Bone marrow (tissue), 2 donors: ENCODE measurements at regions not wholly inside any gene's neighbourhood (a gene's known extent, or its start where the extent isn't known, plus 50 kb on each side); places are given as distances from the start of the nearest gene placed in this dataset.

Experiments used
- DNase-seq, 2 donors: peaks; one replicate each; lab custom pipeline; 2025; lab: John Stamatoyannopoulos, UW

DNA sequence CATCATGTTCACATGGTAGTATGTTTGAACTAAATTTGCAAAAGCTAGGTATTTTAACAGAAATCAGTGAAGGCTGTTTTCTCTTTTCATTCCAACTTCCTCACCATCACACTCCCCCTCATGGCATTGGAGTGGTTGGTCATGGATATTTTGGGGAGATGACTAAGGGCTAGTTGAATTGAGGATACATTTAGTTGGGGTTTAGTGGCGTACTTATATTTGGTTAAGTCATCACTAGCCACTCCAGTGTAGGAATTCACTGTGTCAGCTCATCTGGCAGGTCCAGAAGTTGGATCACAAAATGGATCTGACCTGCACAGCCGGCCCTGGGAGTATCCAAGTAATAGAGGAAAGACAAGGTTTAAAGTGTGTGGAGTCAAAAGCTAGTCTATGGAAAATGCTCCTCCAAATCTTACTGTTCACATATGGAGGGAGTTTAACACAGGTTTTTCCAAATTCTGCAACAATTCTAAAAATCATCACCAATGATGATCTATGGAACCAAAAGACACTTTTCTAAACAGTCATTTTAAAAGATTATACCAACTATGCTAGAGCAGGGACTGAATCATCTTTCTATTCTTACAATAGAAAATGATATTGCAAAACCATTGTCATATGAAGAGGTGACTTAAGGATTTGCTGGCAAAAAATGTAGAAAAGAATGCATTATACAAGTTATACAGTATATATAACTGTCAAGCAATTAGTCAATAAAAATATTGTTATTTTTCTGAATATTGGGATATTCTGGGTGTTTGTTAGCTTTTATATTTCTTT is 247.8 kb upstream of the PEX5L start:
- DNase-seq: no peak

DNA sequence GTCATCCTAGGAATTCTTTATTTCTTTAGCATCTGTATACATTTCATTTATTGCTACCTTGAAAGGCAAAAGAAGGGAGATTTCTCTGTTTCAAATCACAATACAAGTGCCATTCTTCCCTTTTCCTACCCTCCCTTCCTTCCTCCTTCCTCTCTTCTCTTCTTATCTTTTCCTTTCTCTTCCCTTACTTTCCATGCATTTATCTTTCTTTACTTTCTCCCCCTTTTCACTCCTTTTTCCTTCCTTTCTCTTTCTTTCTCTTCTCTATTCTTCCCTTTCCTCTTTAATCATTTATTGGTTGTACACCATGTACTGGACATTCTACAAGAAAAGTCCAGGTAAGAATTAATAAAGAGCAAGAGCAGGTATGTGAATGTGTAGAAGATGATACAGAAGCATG is 251.0 kb upstream of the PEX5L start:
- DNase-seq: no peak

DNA sequence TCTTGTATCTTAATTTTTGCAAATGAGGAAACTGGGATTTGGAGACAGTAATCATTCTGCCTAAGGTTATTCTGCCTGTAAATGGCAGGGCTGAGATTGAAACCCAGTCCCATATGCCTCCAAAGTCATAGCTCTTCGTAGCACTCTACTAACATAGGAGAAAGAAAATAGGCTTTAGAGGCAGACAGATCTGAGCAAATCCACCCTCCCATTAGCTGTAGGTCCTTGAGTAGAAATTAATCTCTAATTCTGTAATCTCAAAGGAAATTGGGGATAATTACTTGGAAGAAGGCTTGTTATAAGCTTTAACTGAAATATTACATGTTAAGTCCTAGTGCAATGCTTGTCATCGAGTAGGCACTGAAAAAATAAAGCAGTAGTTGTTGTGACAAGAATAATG is 252.1 kb upstream of the PEX5L start:
- DNase-seq: no peak

DNA sequence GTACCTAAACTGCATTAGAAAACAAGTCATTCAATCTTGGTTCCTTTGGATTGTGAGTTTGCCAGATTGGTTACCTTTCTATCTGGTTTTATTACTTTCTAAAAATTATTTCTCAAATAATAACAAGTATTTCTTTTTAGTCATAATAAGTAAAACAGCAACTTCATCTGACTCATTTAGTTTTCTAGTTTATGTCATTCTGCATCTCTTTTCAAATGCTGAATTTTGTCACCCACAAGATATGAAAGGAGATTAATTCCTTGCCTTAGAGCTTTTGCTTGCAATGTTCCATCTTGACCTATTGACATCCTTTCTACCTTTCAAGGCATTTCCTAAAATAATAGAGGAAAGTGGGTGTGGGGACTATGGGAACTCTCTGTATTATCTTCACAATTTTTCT is 253.6 kb upstream of the PEX5L start:
- no peak for DNase-seq

DNA sequence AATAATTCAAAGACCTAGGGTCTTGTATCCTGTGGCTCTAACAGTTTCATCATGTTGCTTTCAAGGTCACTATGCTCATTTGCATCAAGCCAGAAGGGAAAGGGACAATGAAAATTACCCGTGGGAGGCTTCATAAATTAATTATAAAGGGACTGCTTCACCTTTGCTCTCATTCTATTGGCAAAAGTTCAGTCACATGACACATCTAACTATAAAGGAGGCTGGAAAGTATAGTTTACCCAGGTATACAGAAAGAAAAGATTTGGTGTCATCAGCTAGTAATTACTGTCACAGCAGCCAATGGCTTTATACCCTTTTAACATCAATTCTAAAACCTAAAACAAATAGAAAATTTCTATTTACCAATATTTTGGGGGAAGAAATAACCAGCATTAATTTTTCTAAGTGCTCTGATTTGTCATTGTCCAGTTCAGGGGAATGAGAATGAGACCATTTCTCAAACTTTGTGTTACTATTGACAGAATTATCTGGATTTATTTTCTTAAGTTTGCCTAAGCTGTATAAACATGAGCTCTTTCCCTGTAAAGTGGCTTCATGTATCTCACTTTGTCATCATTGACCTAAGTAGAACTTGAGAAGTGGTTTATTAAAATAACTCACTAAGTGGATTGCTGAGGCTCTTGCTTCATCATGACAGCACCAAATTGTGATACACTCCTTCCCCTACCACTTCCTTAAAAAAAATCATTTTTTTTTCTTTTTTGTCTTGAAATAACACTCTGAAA is 257.7 kb upstream of the PEX5L start:
- DNase-seq: no peak

DNA sequence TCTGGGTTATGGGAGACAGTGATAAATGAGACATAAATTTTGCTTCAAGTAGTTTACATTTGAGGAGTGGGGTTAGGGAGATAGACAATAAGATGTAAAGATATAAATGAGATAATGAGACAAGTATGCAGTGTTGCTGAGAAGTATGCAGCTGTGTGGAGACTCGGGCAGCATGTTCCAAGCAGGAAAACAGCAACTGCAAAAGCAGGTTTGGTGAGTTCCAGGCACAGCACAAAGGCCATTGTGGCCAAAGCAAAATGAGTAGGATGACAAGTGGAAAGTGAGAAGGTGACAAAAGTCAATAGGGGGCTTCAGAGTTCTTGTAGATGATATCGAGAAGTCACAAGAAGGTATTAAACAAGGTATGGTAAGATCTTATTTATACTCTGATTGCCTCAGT is 259.1 kb upstream of the PEX5L start:
- no peak for DNase-seq

DNA sequence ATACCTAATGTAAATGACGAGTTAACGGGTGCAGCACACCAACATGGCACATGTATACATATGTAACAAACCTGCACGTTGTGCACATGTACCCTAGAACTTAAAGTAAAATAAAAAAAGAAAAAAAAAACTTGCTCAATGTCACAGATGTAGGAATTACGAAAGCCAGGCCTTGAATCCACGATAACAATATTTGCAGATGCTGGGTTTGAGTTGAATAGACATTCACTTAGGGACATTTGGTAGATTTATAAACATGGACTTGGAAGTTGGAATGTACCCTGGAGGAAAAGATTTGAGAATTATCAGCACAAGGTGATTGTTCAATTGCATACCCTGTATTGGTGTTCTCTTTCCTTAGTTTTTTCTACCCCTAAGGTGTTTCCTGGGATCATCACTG is 260.2 kb upstream of the PEX5L start:
- DNase-seq: no peak

DNA sequence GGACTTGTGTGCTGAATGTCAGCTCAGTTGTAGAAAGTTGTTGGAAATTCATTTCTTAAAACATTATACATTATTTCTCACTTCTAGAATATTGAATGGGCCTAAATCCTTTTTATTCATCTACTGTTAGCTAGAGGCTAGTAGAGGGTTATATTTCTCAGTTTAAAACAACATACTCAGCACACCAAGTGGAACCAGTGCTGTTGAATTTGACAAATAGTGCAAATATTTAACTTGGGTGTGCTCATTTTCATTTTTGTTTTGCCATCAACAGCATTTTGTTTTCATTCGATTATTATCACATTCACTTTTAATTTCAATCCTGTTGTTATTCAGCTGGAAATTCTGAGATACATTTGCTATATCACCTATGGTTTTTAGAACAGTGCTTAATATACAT is 269.4 kb upstream of the PEX5L start:
- DNase-seq: no peak

DNA sequence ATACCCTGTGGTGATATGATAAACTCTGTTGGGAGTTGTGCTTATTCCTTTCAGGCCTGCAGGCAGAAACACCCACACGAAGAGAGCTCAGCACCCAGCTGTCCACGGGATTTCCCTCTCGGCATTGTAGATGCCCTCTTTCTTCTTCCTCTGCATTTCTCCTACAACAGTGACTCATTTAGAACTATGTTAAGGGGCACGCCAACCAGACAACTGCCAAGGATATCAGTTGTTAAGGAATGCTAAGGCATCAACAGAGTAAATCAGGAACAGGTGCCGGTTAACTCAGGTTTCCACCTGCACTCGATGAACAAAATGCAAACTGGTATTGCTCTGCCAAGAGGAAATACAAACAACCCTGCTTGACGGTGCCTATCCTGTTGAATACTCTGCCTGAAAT is 270.0 kb upstream of the PEX5L start:
- no peak for DNase-seq

DNA sequence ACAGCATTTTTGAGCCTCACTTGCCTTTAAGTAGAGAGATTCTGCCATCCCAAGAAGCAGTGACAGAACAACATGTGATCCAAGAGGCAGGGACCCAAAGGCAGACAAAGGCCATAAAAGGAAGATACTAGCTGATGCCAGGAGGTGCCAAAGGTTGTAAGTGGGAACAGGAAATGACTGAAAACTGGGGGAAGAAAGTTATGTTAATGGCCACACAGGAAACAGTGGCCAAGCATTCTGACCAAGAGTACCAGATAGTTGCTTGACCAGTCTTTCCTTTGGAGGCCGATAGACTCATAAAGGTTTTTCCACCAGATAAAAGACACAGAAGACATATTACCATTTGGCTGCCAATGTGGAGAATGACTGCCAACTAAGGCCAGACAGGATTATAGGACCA is 274.5 kb upstream of the PEX5L start:
- DNase-seq: no peak

DNA sequence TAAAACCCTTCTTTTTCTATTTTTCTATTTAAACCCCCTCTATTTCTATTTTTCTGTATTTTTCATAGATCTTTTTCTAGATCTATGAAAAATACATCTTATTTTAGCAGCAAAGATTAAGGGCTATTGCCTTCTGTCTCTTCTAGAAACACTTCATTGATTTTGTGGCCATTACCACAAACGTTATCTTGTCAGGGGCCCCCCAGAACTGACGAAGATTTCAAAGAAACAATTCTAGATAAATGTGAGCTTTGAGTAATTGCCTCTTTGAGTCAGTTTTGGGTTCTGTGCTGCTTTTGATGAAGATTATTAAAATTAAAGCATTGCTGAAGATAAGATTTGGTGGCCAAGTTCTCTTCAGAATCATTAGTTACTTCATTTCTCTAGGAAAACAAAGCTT is 279.6 kb upstream of the PEX5L start:
- no peak for DNase-seq

DNA sequence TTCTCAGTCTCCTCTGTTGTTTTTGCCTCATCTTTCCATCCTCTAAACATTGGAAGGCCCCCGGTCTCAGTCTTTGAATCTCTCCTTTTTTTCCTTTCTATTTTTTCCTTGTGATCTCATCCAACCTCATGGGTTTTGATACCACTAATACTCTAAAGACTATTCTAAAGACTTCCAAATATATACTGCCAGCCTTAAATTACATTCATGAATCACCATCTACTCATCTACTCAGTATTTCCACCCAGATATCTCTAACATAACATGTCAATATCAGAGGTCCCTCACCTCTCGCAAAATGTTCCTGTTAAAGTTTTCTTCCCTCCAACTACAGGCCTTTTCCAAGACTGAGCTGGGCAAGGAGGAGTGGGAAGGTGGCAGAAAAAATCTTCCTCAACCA is 282.5 kb upstream of the TTC14 start:
- no peak for DNase-seq

DNA sequence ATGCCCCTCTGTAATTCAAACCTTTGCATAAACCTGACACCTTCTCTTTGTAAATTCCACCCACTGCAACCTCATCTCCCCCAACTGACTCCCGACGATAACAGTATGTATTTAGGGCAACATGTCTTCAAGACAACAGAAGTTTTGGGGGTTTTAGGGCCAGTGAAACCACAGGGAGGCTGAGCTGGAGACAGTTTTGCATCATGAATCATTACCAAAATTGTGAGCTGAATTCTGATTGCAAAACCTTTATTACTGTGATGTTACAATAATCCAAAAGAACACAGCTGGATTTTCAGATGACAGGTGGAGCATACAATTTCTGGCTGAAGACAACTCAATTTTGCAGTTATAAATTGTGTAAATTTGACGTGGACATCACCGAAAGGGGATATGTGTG is 281.3 kb upstream of the TTC14 start:
- no peak for DNase-seq

DNA sequence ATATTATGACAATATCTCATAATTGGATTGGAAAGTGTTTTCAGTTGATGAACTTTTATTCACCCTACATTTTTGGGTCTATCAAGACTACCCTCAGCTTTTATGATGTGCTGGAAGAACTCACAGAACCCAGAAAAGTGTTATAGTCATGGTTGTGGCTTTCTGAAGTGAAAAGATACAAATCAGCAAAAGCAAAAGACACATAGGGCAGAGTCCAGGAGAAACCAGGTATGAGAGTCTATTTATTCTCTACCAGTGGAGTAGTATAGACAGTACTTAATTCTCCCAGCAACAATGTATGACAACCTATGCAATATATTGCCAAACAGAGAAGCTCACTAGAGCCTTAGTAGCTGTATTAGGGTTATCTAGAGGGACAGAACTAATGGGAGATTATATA is 280.4 kb upstream of the TTC14 start:
- DNase-seq: no peak

DNA sequence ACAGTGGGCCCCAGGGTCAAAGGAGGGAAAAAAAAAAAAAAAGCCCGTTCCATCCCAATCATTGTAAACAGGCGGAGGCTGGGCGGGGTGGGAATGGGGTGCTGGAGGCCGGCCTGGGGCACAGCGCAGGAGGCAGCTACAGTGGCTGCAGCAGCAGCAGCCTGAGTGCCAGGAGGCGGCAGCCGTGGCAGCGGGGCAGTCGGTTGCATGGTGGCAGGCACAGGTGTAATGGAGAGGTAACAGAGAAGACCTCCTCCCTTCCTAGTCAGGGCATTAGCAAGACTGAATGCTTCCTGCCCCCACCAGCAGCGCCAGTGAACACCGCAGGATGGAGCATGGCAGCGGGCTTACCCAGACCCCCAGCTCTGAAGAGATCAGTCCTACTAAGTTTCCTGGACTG is 279.1 kb upstream of the TTC14 start:
- DNase-seq: no peak

DNA sequence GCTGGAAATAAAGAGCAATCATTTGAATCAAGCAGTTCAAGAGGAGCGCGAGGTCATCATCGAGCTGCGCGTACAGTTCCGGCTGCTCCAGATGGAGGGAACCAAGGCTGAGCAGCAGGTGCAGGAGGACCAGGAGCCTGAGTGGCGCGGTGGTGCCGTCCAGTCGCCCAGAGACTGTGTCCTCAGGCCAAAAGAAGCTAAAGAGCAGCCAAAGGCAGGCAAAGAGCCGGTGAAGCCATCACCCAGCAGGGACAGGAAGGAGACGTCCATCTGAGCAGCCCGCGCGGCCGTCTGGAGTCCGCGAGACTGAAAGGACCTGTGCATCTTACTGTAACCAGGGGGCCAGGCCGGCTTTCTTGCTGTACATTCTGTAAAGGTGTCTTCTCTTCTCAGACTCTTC is 277.2 kb upstream of the TTC14 start:
- DNase-seq: no peak

DNA sequence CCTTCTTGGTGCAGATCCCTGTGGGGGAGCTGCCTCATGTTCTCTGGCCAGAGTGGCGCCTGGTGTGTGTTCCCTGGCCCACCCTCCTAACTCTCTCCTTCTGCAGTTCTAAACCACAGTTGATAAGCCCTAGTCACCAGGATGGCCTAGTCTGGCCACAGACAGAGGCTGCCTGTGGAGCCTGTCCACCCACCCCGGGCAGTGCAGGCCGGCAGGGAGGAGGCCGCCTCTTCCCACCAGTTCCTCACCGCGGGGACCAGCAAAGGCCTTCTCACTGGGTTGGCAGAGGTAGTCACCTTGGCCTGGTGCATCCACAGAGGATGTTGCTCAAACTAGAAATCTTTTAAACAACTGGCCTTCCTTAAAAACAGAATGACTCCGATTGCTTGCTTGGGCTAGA is 276.4 kb upstream of the TTC14 start:
- no peak for DNase-seq

DNA sequence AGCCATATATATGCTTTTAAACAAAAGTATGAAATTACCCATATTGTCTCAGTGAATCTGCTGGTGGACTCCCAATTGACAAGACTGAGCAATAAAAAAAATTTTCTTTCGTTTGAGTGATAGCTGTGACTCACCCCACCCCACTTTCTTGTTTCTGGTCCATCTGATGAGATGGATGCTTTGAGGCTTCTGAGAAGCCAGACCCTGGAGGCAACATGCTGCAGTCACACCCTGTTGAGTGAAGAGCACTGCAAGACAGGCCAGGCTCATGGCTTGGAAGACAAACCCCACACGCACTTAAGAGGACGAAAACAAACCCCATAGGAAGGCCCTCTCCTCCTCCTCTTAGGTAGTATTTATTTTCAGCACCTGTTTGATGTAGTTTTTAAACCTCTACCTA is 276.0 kb upstream of the TTC14 start:
- no peak for DNase-seq

DNA sequence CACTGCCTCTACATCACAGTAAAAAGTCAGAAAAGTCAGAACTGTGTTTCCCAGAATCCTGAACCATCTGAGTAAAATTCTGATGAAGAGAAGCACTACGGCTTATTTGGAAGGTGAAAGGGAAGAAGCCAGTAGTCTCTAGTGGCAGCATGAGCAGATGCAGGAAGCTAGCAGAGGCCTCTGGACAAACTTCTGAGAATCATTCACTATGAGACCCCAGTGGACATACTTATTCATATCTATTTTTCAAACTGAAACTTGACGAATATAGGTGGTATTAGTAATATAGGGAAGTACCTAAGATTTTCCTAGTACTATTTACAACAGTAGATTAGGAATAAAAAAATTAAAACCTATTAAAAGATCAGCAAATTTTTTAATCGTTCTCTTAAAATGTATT is 272.8 kb upstream of the TTC14 start:
- DNase-seq: no peak

DNA sequence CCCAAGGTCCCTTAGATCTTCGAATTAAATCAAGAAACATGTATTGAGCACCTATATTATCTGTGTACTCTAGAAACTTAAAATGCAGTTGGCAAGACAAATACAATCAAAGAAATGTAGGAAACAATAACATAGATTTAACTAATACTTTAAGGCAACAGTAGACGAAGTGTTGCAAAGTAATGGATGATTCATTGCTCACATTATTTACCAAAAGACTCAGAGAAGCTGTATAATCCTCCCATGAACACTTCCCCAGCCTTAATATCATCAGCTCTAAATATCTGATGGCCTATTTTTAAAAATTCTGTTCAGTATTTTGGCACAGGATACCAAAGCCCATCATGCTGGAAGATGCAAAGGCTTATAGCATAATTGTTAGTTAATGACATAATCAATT is 272.1 kb upstream of the TTC14 start:
- no peak for DNase-seq

DNA sequence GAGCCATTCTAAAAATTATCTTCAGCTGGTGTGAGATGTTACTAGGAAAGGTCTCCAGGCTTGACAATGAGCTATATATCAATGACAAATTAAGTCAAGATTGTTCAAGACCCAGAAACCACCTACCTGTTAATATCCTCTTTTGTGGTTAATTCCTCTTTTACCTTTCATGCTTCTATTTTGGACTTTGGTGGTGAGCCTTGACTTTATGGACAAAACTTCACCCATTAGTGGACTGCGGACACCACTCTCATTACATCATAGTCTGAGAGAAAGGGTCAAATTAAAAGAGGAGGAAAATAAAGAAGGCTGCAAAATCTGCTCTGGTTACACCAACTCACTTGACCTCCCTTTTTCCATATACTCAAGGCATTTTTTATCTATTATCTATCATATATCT is 271.5 kb upstream of the TTC14 start:
- no peak for DNase-seq

DNA sequence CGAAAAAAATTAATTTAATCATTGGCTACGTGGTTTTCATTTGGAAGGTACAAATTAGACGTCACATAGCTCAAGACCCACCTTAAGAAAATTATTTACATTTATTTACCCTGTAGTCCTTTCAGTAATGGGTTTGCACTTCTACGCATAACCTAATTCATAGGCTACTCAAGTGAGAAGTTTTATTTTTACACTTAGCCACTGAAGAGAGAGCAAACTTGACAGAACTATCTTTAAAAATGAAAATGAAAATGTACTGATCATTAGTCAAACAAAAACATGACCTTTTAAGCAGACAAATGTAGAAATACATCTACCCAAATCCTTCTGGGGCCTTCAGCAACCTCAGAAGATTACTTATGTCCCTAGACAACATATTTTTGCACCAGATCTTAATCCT is 269.4 kb upstream of the TTC14 start:
- no peak for DNase-seq

DNA sequence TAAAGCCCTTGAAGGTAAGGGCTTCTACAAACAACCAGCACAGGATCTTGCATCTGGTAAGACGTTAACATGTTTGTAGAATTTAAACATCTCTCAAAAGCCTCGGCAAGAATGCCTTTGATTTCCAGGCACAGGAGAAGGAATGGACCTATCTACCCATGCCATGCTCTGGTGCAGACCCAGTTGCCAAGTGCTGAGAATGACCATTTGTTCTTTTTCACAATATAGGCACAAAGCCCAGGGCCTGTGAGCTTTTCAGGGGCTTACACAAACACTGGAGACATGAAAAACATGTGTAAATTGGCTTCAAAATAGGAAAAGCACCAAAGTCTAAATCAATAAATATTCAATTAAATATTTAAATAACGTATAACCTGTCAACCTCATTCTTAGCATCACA is 266.9 kb upstream of the TTC14 start:
- no peak for DNase-seq

DNA sequence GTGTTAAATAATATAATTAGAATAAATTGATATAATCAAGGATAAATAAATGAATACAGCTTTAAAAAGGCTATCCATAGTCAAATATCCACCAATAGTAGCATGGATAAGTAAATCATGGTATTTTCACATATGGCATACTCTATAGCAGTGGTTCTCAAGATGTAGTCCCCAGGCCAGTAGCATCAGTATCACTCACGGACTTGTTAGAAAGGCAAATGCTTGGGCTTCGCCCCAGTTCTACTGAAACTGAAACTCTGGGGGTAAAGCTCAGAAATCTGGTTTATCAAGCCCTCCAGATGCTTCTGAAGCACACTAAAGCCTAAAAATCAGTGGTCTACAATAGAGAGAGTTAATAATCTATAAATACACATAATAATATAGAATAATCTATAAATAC is 261.6 kb upstream of the TTC14 start:
- no peak for DNase-seq
